NCI-H1092 (cell line): ENCODE measurements at regions not wholly inside any gene's neighbourhood (a gene's known extent, or its start where the extent isn't known, plus 50 kb on each side); places are given as distances from the start of the nearest gene placed in this dataset.
"Not testable (repeated sequence)": the region's sequence is repeated elsewhere in the genome, so short reads cannot be mapped to it uniquely, and the experiment has no call there.

Experiments
- DNase-seq: peaks from one replicate; lab custom pipeline; 2025; lab: John Stamatoyannopoulos, UW

- peak; percentile 3 for DNase-seq
Measured at GRCh38 chr13:100811928-100812327, 137.3 kb upstream of the TMTC4 start.

DNA sequence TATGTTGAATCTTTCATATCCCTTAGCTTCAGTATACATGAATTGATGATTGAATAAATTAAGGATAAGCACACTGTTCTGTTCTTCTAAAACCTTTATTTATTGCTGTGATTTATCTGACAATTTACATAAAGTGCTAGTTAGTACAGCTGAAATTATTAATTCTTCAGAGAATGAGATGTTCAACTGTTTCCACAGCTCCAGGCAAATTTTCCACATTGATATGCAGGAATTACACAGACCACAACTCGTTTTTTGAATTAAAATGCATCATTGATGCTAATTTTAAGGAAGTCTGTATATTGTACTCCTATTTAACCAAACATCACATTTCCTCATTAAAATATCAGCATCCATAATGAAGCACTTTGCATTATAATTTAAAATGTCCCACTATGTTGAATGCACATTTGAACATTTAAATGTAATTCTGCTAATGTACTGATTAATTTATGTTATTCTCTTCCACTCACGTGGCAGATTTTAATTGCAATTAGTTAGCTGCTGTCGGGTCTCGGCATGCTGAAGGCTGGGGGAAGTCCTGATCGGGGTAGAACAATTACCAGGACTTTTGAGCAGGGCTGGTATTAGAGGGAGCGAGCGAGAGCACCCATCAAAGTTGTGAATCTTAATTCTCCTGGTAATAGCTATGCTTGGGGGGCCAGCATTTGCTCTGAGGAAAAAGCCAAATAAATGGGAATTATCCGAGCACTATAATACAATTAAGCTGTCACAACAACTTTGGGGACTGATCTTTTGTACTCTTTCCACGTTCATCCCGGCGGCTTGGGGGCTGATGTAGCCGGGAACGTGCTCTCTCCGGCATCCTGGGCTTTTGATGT, 136.7 kb upstream of the TMTC4 start:
- no peak for DNase-seq

GRCh38 chr13:100810481-100810880, 135.9 kb upstream of the TMTC4 start:
- no peak for DNase-seq

- DNase-seq: no peak
Measured at GRCh38 chr13:100809856-100810255, 135.3 kb upstream of the TMTC4 start.

GRCh38 chr13:100809129-100809390, 134.5 kb upstream of the TMTC4 start:
- DNase-seq: no peak

DNA sequence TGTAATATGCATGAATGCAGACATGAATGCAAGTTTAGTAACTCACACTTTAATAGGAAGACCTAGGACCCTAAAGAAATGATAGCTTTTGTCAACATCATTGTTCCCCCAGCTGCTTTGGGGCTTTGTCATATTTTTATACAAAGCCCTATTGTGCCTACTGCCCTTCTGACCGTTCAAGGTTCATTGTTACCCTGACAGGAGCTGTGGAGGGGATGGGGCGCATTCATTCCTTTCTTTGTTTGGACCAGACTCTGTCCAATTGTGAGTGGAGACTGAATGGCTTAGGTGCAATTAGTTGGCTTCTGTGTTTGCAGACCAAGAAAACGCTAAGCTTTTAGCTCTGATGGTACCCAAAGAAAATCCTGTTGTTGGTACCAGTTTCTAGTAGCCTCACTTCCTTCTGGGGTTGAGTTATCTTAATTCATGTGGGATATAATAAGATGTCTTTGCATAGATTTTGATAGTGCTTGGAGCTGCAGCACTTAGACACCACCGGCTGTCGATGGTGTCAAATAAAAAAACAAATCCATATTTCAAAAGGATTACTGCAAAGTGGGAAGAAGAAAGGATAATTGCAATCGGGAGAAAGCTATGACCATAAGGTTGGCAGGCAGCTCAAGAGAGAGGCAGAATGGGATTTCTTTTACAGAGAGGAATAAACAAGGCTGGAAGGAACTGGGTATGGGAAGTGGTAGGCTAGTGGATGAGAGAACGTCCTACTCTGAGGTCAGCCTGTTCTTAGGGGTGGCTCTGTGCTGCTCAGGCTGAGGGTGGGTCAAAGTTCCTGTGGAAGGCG, 133.9 kb upstream of the TMTC4 start:
- no peak for DNase-seq

DNA sequence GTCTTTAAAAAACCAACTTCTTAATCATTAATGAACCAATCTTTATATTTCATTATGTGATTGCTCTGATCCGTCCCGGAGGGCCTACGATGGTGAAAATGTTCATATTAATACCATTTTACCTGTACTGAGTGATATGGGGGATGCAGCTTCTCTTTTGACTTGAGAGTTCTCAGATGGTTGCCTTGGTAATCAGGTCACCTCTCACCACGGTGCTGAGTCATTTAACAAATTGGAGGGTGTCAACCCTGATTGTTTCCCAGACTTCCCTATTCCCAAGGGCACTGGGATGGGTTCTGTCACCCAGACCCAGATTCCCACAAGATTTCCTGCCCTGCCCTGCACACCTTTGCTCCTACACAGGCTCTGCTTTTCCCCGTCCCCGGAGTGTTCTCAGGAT, 128.5 kb upstream of the TMTC4 start:
- no peak for DNase-seq

DNA sequence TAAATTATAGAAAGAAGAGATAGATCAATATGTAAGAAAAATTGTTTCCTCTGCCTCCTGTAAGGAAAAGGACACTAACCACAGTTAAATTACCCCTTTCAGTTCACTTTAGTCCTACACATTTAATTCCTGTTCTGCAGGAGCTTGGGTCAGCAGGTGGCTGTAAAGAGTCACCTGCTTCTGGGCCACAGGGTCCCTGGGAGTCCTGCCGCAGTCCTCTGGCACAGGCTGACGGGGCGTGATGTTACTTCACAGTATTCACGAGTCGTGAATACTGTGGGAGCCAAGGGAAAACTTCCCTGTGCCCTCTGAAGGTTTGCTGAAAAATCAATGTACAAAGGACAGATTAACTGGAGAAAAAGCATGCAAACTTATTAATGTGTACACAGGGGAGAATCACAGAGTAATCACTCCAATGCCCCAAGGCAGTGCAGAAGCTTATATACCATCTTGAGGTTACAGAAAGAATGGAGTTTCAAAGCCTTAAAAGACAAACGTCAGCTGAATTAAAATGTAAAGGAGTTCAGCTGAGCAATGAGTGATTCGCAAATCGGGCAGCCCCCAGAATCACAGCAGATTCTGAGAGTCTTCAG, 125.8 kb upstream of the TMTC4 start:
- DNase-seq: no peak

DNA sequence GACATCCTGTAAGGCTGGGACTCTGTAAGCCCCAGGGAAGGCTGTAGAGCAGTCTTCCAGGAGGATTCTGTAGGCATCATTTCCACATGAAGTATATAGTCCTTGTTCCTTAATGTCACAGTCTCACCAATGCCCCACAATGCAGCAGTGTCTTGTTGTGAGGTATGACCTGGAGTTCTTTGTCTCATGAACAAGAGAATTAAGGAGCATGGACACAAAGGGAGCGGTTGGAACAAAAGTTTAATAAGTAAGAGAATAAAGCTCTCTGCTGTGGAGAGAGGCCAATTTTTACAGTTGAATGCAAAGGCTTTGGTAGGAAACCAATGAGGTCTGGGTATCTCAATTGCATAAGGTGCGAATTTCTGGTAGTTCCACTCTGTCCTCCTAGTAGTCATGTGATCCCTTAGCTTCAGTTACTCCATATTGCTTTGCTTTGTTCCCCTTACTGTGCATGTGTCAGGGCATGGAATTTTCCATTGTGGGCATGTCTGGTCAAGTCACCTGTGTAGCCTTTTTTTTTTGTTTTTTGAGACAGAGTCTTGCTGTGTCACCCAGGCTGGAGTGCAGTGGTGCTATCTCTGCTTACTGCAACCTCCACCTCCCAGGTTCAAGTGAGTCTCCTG, 124.3 kb upstream of the TMTC4 start:
- DNase-seq: no peak

- no peak for DNase-seq
Measured at GRCh38 chr13:100797921-100798320, 123.3 kb upstream of the TMTC4 start.

GRCh38 chr13:100796463-100796862, 121.9 kb upstream of the TMTC4 start:
- DNase-seq: no peak

DNA sequence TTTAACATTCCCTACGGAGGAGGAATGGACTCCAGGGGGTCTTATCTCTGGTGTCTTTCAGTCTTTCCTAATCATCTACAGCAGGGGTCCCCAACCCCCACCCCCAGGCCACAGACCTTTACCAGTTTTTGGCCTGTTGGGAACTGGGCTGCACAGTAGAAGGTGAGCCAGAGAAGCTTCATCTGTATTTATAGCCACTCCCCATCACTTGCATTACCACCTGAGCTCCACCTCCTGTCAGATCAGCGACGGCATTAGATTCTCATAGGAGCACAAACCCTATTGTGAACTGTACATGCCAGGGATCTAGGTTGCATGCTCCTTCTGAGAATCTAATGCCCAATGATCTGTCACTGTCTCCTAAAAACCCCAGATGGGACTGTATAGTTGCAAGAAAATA, 120.0 kb upstream of the TMTC4 start:
- no peak for DNase-seq

GRCh38 chr13:100790405-100790804, 115.8 kb upstream of the TMTC4 start:
- no peak for DNase-seq

DNA sequence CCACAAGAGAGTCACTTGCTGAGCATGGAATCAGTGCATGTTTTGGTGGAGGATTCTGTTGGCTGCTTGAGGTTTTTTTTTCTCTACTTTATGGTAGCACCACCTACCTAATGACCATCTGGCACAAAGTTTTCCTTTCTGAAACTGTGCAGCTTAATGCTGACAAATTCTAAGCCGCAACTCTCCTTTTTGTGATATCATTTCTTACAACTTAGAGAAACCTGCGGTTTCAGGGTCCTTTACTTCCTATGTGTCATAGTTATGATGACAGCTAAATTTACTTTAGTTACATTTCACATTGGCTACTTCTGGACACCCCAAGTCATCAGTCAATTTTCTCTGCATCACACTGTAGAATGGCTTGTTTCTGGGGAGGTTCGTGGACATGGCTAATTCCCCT, 115.4 kb upstream of the TMTC4 start:
- DNase-seq: peak; percentile 59

GRCh38 chr13:100789481-100789880, 114.9 kb upstream of the TMTC4 start:
- DNase-seq: peak; percentile 91

DNA sequence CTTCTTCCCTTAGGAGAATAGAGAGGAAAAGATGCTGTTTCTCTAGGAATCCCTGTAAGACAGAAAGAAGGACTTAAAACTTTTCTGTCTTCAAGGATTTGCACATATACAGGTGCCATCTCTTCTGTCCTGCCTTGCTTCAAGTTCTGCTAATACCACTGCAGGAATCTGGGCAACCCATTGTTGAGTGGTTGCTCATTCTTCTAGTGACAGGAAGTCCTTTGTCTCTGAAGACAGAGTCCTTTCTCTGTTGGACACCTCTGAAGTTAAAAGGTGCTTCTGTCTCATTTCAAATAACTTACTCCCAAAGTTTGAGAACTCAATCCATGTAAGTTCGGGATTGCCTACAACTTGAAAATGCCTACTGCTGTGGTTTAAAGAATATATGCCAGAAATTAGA, 114.4 kb upstream of the TMTC4 start:
- no peak for DNase-seq

DNA sequence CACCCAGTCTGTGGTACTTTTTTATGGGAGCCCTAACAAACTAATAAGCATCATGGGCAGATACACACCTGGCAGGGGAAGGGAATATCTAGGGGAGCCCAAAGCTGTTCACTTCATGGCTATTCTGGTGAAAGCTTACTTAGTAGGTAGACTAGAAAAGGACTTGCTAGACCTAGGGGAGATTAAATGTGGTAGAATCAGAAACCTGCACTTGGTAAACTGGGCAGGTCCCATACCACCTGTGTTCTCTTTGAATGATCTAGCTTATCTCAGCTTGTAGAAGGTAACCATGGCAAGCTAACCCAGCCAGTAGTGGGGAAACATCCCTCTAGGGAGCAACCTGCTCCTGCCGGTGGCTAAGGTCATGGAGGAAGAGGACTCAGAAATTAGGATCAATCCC, 113.9 kb upstream of the TMTC4 start:
- no peak for DNase-seq

DNA sequence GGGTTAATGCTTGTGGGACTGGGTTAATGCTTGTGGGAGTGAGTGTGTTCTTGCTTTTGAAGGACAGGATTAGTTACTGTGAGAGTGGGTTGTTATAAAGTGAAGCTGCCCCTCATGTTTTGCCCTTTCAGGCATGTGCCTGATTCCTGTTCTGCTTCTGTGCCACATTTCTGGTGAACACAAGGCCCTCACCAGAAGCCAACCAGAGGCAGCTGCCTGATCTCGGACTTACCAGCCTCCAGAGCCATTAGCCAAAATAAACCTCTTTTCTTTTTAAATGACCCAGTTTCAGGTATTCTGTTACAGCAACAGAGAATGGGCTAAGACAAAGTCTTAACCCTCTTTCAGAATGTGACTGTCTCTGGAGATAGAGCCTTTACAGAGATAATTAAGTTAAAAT, 113.3 kb upstream of the TMTC4 start:
- DNase-seq: no peak

DNA sequence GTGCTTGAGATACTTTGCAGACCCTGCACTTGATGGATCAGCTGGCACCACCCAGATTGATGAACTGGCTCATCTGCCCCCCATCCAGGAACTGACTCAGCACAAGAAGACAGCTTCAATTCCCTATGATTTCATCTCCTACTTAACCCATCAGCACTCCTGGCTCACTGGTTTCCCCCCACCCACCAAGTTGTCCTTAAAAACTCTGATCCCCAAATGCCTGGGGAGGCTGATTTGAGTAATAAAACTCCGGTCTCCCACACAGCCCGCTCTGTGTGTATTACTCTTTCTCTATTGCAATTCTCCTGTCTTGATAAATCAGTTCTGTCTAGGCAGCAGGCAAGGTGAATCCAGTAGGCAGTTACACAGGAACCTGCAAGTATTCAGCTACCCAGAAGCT, 102.1 kb upstream of the TMTC4 start:
- not testable (repeated sequence) for DNase-seq

DNA sequence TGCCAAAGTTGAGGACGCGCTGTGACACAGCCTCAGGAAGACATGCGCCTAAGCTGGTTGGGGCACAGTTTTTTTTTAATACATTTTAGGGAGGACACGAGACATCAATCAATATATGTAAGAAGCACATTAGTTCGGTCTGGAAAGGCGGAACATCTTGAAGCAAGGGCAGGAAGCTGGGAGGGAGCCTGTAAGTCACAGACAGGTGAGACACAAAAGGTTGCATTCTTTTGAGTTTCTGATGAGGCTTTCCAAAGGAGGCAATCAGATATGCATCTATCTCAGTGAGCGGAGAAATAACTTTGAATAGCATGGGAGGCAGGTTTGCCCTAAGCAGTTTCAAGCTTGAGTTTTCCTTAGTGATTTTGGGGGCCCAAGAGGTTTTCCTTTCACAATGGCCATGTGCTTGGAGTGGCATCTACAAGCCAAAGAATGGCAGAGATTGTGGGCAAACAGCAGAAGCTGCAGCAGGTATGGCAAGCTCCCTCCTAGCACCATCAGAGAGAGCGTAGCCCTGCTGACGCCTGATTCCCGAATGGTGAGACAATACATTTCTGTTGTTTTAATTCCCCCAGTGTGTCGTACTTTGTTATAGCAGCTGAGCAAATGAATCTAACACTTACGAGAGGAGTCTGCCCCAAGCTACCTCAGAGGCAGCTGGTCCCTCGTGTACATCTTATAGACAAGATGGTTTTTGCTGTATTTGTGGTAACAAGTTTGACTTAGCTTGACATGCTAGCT, 99.5 kb upstream of the TMTC4 start:
- DNase-seq: no peak

DNA sequence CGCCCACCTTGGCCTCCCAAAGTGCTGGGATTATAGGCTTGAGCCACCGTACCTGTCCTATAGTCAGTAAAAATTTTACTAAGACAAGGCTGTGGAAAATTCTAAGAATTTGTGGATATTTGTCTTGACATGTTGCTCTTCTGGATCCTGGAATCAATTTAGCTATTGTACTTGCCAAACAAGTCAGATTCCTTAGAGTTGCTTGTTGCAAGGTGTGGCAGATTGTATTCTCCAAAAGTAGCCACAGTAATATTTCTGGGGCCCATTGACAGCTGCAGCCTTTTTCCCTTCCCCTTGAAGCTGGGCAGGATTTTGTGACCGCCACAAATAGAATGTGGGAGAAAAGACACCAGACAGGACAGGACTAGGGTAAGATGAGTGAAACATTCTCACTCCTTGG, 98.8 kb upstream of the TMTC4 start:
- no peak for DNase-seq

DNA sequence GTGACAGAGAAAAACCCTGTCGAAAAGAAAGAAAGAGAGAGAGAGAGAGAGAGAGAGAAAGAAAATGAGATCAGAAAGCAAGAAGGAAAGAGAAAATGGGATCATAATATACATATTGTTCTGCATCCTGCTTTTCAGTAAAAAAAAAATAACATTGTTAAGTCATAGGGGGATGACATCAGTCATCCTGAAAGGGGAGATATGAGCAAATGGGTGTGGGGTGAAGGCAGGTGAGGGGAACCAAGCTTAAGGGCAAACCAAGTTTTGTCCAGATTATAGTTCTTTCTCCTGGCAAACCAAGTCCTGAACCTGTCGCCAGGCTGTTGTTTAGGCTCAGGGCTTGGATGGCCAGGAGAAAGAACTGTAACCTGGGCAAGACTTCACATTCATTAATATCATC, 92.6 kb upstream of the TMTC4 start:
- no peak for DNase-seq
